ENCODE measurements at regions not wholly inside any gene's neighbourhood (a gene's known extent, or its start where the extent isn't known, plus 50 kb on each side); places are given as distances from the start of the nearest gene placed in this dataset.

DNA sequence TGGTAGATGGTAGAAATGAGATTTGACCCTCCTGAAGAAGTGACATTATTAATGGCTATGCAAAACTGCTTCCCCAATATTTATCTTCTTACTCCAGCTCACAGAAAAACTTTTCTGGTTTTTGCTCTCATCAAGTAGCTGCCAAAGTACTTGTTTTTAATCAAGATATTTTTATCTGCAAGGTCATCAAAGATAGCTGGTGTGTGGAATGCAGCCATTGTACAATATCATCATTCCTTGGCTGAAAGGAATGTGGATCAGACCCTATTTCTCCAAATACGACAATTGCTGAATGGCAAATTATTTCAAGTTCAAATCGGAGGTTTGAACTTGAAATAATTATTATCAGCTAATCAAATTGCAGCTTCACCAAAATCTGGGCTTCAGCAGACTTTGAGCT lies 126.9 kb upstream of the SLC7A14 start:
- no peaks in the 10 kb centered on the region for H3K36me3 ChIP-seq (ENCODE audit: low read length)
- no peaks in the 10 kb centered on the region for H3K79me2 ChIP-seq (ENCODE audit: insufficient read depth, low read length)
- H3K27me3 ChIP-seq (ENCODE audit: low read length) = no peaks in the 10 kb centered on the region
- H3K27ac ChIP-seq (ENCODE audit: low read depth, low read length) = no peak overlapping the region
- H3K9me2 ChIP-seq (replicated peaks; ENCODE audit: insufficient read depth, low read length) = no peaks in the 10 kb centered on the region
- H4K20me1 ChIP-seq (ENCODE audit: low read depth, low read length) = no peaks in the 10 kb centered on the region
- no peak overlapping the region for H3K9ac ChIP-seq (ENCODE audit: low read length)
- H2AFZ ChIP-seq (ENCODE audit: low read depth, low read length, severe bottlenecking) = no peak overlapping the region
- no peak overlapping the region for H3K4me3 ChIP-seq (ENCODE audit: insufficient read depth, low read length, poor library complexity, severe bottlenecking)
- TF ChIP-seq EZH2phosphoT487 (conservative IDR thresholded peaks at IDR 0.05; ENCODE audit: low read length) = no peak
- TF ChIP-seq, protein P1, sequence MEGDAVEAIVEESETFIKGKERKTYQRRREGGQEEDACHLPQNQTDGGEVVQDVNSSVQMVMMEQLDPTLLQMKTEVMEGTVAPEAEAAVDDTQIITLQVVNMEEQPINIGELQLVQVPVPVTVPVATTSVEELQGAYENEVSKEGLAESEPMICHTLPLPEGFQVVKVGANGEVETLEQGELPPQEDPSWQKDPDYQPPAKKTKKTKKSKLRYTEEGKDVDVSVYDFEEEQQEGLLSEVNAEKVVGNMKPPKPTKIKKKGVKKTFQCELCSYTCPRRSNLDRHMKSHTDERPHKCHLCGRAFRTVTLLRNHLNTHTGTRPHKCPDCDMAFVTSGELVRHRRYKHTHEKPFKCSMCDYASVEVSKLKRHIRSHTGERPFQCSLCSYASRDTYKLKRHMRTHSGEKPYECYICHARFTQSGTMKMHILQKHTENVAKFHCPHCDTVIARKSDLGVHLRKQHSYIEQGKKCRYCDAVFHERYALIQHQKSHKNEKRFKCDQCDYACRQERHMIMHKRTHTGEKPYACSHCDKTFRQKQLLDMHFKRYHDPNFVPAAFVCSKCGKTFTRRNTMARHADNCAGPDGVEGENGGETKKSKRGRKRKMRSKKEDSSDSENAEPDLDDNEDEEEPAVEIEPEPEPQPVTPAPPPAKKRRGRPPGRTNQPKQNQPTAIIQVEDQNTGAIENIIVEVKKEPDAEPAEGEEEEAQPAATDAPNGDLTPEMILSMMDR (IDR thresholded peaks at IDR 0.05; ENCODE audit: insufficient read depth, low read length, poor library complexity, severe bottlenecking) = no peak
- H3K4me2 ChIP-seq (ENCODE audit: low read depth, low read length, poor library complexity, severe bottlenecking) = no peak overlapping the region
- H3F3A ChIP-seq (ENCODE audit: insufficient read depth) = no peaks in the 10 kb centered on the region
- no peaks in the 10 kb centered on the region for H3K9me3 ChIP-seq (ENCODE audit: insufficient read depth, low read length)

DNA sequence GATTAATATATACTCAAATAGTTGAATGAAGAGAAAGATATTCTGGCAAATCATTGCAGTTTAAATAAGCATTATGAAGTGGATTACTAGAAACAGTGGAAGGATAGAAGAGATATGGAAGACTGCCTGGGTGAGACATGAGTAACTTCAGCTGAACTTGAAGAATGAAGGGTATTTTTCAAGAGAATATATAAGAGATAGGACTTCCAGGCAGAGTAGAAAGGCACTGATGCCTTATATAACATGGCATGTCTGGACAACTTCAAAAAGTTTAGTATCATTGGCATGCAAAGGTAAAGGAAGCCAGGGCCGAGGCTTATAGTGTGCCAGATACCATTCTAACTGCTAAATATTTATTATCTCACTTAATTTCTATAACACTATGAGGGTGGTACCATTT lies 126.5 kb upstream of the SLC7A14 start:
- Histone ChIP-seq H3K27me3 (ENCODE audit: low read length) (no peaks in the 10 kb centered on the region), H4K20me1 (ENCODE audit: low read depth, low read length) (no peaks in the 10 kb centered on the region), H3K27ac (ENCODE audit: low read depth, low read length) (no peak overlapping the region), H3K79me2 (ENCODE audit: insufficient read depth, low read length) (no peaks in the 10 kb centered on the region), H3K9me2 (replicated peaks; ENCODE audit: insufficient read depth, low read length) (no peaks in the 10 kb centered on the region), H3F3A (ENCODE audit: insufficient read depth) (no peaks in the 10 kb centered on the region), H3K4me2 (ENCODE audit: low read depth, low read length, poor library complexity, severe bottlenecking) (no peak overlapping the region), H2AFZ (ENCODE audit: low read depth, low read length, severe bottlenecking) (no peak overlapping the region), H3K9ac (ENCODE audit: low read length) (no peak overlapping the region), H3K36me3 (ENCODE audit: low read length) (no peaks in the 10 kb centered on the region), H3K9me3 (ENCODE audit: insufficient read depth, low read length) (no peaks in the 10 kb centered on the region), H3K4me3 (ENCODE audit: insufficient read depth, low read length, poor library complexity, severe bottlenecking) (no peak overlapping the region)
- no peak for TF ChIP-seq EZH2phosphoT487 (conservative IDR thresholded peaks at IDR 0.05; ENCODE audit: low read length)
- TF ChIP-seq, protein P1 (IDR thresholded peaks at IDR 0.05; ENCODE audit: insufficient read depth, low read length, poor library complexity, severe bottlenecking) = no peak

DNA sequence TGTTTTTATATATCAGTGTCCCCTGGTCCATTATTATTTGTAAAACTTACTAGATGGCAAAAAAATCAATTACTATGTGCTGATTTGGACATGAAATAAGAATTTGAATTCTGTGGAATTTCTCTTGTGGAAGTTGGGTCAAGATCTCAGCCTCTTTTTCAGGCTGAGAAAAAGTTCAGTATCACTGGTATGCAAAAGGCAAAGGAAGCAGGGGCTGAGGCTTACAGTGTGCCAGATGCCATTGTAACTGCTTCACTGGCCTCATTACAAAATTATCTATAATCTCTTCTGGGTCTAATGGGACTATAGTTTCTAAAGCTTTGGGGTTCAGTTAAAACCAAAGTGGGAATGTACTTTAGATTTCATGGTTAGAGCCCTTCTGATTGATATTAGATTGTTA lies 125.9 kb upstream of the SLC7A14 start:
- Histone ChIP-seq H3K4me2 (ENCODE audit: low read depth, low read length, poor library complexity, severe bottlenecking) (no peak overlapping the region), H3K36me3 (ENCODE audit: low read length) (no peaks in the 10 kb centered on the region), H3K9ac (ENCODE audit: low read length) (no peak overlapping the region), H3K9me2 (replicated peaks; ENCODE audit: insufficient read depth, low read length) (no peaks in the 10 kb centered on the region), H4K20me1 (ENCODE audit: low read depth, low read length) (no peaks in the 10 kb centered on the region), H3K79me2 (ENCODE audit: insufficient read depth, low read length) (no peaks in the 10 kb centered on the region), H3K27ac (ENCODE audit: low read depth, low read length) (no peak overlapping the region), H3F3A (ENCODE audit: insufficient read depth) (no peaks in the 10 kb centered on the region), H2AFZ (ENCODE audit: low read depth, low read length, severe bottlenecking) (no peak overlapping the region), H3K27me3 (ENCODE audit: low read length) (no peaks in the 10 kb centered on the region), H3K4me3 (ENCODE audit: insufficient read depth, low read length, poor library complexity, severe bottlenecking) (no peak overlapping the region), H3K9me3 (ENCODE audit: insufficient read depth, low read length) (no peaks in the 10 kb centered on the region)
- TF ChIP-seq, protein P1 (IDR thresholded peaks at IDR 0.05; ENCODE audit: insufficient read depth, low read length, poor library complexity, severe bottlenecking) = no peak
- no peak for TF ChIP-seq EZH2phosphoT487 (conservative IDR thresholded peaks at IDR 0.05; ENCODE audit: low read length)

Data from SU-DHL-6 (cell line).